H1 (cell line): ENCODE measurements at regions not wholly inside any gene's neighbourhood (a gene's known extent, or its start where the extent isn't known, plus 50 kb on each side); places are given as distances from the start of the nearest gene placed in this dataset.

ENCODE experiments used
- TF ChIP-seq, protein P1 (sequence below): fragments of 300-600 bp; sonication (generic); IDR thresholded peaks from 2 replicates; pipeline ENCODE4 v1.7.1; 2012; ENCODE audit warnings: low read length, moderate library complexity, mild to moderate bottlenecking, inconsistent platforms; ENCODE audit not compliant: insufficient replicate concordance

DNA sequence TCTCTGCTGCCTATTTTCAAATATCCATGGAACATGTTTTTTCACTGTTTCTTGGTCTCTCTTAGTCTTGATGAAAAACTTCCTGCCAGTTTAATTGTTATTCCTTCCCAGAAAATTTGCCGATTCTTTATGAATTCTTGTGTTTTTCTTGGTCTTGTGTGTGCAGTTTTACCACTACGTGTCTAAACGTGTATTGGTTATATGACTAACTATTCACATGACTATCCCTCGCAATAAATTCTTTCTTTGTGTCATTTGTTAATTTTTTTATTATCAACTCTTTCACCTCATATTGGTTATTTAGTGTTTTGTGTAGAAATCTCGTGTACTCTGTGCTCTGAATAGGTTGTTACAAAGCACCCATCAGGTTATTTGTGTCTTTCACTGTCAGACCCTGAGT, 315.4 kb downstream of the HAO1 start (continued):
- TF ChIP-seq, protein P1, sequence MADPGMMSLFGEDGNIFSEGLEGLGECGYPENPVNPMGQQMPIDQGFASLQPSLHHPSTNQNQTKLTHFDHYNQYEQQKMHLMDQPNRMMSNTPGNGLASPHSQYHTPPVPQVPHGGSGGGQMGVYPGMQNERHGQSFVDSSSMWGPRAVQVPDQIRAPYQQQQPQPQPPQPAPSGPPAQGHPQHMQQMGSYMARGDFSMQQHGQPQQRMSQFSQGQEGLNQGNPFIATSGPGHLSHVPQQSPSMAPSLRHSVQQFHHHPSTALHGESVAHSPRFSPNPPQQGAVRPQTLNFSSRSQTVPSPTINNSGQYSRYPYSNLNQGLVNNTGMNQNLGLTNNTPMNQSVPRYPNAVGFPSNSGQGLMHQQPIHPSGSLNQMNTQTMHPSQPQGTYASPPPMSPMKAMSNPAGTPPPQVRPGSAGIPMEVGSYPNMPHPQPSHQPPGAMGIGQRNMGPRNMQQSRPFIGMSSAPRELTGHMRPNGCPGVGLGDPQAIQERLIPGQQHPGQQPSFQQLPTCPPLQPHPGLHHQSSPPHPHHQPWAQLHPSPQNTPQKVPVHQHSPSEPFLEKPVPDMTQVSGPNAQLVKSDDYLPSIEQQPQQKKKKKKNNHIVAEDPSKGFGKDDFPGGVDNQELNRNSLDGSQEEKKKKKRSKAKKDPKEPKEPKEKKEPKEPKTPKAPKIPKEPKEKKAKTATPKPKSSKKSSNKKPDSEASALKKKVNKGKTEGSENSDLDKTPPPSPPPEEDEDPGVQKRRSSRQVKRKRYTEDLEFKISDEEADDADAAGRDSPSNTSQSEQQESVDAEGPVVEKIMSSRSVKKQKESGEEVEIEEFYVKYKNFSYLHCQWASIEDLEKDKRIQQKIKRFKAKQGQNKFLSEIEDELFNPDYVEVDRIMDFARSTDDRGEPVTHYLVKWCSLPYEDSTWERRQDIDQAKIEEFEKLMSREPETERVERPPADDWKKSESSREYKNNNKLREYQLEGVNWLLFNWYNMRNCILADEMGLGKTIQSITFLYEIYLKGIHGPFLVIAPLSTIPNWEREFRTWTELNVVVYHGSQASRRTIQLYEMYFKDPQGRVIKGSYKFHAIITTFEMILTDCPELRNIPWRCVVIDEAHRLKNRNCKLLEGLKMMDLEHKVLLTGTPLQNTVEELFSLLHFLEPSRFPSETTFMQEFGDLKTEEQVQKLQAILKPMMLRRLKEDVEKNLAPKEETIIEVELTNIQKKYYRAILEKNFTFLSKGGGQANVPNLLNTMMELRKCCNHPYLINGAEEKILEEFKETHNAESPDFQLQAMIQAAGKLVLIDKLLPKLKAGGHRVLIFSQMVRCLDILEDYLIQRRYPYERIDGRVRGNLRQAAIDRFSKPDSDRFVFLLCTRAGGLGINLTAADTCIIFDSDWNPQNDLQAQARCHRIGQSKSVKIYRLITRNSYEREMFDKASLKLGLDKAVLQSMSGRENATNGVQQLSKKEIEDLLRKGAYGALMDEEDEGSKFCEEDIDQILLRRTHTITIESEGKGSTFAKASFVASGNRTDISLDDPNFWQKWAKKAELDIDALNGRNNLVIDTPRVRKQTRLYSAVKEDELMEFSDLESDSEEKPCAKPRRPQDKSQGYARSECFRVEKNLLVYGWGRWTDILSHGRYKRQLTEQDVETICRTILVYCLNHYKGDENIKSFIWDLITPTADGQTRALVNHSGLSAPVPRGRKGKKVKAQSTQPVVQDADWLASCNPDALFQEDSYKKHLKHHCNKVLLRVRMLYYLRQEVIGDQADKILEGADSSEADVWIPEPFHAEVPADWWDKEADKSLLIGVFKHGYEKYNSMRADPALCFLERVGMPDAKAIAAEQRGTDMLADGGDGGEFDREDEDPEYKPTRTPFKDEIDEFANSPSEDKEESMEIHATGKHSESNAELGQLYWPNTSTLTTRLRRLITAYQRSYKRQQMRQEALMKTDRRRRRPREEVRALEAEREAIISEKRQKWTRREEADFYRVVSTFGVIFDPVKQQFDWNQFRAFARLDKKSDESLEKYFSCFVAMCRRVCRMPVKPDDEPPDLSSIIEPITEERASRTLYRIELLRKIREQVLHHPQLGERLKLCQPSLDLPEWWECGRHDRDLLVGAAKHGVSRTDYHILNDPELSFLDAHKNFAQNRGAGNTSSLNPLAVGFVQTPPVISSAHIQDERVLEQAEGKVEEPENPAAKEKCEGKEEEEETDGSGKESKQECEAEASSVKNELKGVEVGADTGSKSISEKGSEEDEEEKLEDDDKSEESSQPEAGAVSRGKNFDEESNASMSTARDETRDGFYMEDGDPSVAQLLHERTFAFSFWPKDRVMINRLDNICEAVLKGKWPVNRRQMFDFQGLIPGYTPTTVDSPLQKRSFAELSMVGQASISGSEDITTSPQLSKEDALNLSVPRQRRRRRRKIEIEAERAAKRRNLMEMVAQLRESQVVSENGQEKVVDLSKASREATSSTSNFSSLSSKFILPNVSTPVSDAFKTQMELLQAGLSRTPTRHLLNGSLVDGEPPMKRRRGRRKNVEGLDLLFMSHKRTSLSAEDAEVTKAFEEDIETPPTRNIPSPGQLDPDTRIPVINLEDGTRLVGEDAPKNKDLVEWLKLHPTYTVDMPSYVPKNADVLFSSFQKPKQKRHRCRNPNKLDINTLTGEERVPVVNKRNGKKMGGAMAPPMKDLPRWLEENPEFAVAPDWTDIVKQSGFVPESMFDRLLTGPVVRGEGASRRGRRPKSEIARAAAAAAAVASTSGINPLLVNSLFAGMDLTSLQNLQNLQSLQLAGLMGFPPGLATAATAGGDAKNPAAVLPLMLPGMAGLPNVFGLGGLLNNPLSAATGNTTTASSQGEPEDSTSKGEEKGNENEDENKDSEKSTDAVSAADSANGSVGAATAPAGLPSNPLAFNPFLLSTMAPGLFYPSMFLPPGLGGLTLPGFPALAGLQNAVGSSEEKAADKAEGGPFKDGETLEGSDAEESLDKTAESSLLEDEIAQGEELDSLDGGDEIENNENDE: no peak
